ENCODE measurements at regions not wholly inside any gene's neighbourhood (a gene's known extent, or its start where the extent isn't known, plus 50 kb on each side); places are given as distances from the start of the nearest gene placed in this dataset.

DNA sequence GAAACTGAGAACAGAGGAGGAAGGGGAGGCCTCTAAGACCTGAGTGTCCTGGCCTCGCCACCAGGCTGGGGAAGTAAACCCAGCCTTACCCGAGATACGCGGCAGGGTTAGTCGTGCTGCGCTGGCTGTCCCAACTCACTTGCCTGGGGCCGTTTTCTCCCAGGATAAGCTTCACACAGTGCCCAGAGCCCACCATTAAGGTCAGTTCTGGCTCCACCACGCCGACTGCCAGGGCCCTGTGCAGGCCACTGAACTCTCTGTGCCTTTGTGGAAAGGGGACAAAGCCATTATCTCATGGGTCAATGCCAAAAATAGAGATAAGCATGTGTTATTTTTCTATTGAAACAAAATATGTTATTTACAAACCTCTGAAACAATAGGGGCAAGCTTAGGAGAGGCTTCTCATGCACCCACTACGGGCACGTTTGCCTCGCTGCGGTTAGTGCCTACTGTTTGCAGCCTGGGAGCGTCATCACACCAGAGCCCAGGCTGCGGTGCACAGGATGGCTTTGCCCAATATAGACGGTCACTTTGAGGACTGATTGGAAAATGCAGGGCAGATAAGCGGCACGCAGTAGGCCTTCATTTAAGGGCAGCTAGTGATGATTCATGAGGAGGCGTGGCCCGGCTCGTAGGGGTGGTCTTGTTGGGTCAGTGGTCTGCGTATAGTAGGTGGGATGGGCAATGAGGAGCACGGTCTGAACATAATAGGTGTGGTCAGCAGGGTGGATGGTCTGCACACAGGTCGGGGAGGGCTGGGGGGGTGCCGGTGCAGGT, 242.1 kb downstream of the GLI2 start:
- Histone ChIP-seq H3K4me2 (ENCODE audit: low read depth, low read length) (no peak overlapping the region), H2AFZ (ENCODE audit: low read length) (no peak overlapping the region), H3K27me3 (ENCODE audit: control insufficient read depth in 1 of 2, insufficient read depth in 2 of 2, low read length in 2 of 2) (peaks cover 3 to 56% of the 10 kb centered on the region in 2 experiments; a peak in 4 of 5 replicates), H3K9ac (ENCODE audit: insufficient read depth, low read depth, low read length) (no peak overlapping the region), H4K20me1 (ENCODE audit: insufficient read depth, low read length) (no peaks in the 10 kb centered on the region), H3K36me3 (replicated peaks in 1 of 2; ENCODE audit: control insufficient read depth in 1 of 2, insufficient read depth in 2 of 2, low read length in 2 of 2) (no peaks in the 10 kb centered on the region), H3K4me1 (ENCODE audit: insufficient read depth, low read length) (no peaks in the 10 kb centered on the region), H3K9me3 (ENCODE audit: low read length) (no peaks in the 10 kb centered on the region), H3K4me3 (replicated peaks in 1 of 3; ENCODE audit: insufficient read depth in 1 of 3, low read depth in 2 of 3, low read length in 3 of 3) (no peak overlapping the region), H3K27ac (ENCODE audit: extremely low read length, insufficient read depth, low read length) (no peak overlapping the region), H3K79me2 (ENCODE audit: insufficient read depth, low read length) (no peaks in the 10 kb centered on the region)
- WGBS (ENCODE audit: low lambda C conversion rate): 48% methylated on average over 23 of the region's 25 CpGs
- TF ChIP-seq NAIF1 (CRISPR knock-in tag; IDR thresholded peaks at IDR 0.05; ENCODE audit: borderline replicate concordance) (no peak), ZNF83 (CRISPR knock-in tag; IDR thresholded peaks at IDR 0.05; ENCODE audit: borderline replicate concordance) (no peak)
- intact Hi-C loops (cut with micrococcal nuclease; ENCODE audit: unreplicated experiment): no loop called here
- no peak for FAIRE-seq
- ChIA-PET POLR2A (no interaction called here), CTCF (ENCODE audit: low intra/inter-chr PET ratio, low total read pairs) (no interaction called here)
- ATAC-seq: no peak
- in situ Hi-C loops (cut with HindIII; ENCODE audit: extremely low pct_ligation_motif_present, low pct_unique_long_range_greater_than_20kb): no loop called here
- BruUV-seq (replicated peaks): no TSS peak
- DNase-seq (ENCODE audit: low spot score): no peak

DNA sequence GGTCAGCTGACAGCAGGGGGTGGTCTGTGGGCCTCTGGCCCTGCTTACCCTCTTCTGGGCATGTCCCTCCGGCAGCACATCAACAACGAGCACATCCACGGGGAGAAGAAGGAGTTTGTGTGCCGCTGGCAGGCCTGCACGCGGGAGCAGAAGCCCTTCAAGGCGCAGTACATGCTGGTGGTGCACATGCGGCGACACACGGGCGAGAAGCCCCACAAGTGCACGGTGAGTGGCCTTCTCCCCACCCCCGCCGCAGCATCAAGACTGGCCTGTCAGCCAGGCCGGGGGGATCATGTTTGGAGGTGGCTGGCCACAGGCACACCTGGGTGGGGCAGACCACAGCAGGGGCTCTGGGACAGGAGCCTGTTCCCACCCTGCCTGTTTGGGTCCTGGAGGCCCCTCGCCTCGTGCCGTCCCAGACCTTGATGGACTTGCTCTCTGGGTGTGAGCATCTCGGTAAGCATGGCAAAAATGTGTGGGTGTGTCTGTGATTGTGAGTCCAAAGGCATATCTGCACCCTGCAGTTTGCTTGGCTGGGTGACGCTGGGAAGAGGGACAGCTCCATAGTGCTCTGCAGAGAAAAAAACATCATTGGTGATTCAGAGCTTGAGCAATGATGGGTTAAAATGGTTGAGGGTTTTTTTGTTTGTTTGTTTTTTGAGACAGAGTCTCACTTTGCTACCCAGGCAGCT, 242.8 kb downstream of the GLI2 start:
- Histone ChIP-seq H4K20me1 (ENCODE audit: insufficient read depth, low read length) (no peaks in the 10 kb centered on the region), H3K79me2 (ENCODE audit: insufficient read depth, low read length) (no peaks in the 10 kb centered on the region), H3K9me3 (ENCODE audit: low read length) (no peaks in the 10 kb centered on the region), H2AFZ (ENCODE audit: low read length) (no peak overlapping the region), H3K27ac (ENCODE audit: extremely low read length, insufficient read depth, low read length) (no peak overlapping the region), H3K36me3 (replicated peaks in 1 of 2; ENCODE audit: control insufficient read depth in 1 of 2, insufficient read depth in 2 of 2, low read length in 2 of 2) (no peaks in the 10 kb centered on the region), H3K27me3 (ENCODE audit: control insufficient read depth in 1 of 2, insufficient read depth in 2 of 2, low read length in 2 of 2) (peaks cover 2 to 60% of the 10 kb centered on the region in 2 experiments; a peak in 4 of 5 replicates), H3K4me3 (replicated peaks in 1 of 3; ENCODE audit: insufficient read depth in 1 of 3, low read depth in 2 of 3, low read length in 3 of 3) (no peak overlapping the region), H3K4me1 (ENCODE audit: insufficient read depth, low read length) (no peaks in the 10 kb centered on the region), H3K9ac (ENCODE audit: insufficient read depth, low read depth, low read length) (no peak overlapping the region), H3K4me2 (ENCODE audit: low read depth, low read length) (no peak overlapping the region)
- no peak for ATAC-seq
- TF ChIP-seq ZNF230 (CRISPR knock-in tag; IDR thresholded peaks at IDR 0.05) (no peak), NFIB (CRISPR knock-in tag; IDR thresholded peaks at IDR 0.05; ENCODE audit: borderline replicate concordance) (no peak), HCFC1 (IDR thresholded peaks at IDR 0.05; ENCODE audit: low read depth, low read length) (no peak), ZNF264 (CRISPR knock-in tag; IDR thresholded peaks at IDR 0.05) (no peak), ZNF589 (CRISPR knock-in tag; conservative IDR thresholded peaks at IDR 0.05) (no peak), ZBTB7B (CRISPR knock-in tag; IDR thresholded peaks at IDR 0.05) (no peak), ZBTB20 (CRISPR knock-in tag; IDR thresholded peaks at IDR 0.05; ENCODE audit: borderline replicate concordance, low read depth) (no peak), ZBTB7A (CRISPR knock-in tag; IDR thresholded peaks at IDR 0.05) (no peak), PITX1 (CRISPR knock-in tag; IDR thresholded peaks at IDR 0.05) (no peak), ZNF775 (CRISPR knock-in tag; IDR thresholded peaks at IDR 0.05; ENCODE audit: borderline replicate concordance) (no peak), ZNF251 (CRISPR knock-in tag; IDR thresholded peaks at IDR 0.05) (no peak)
- TF ChIP-seq, protein P1, sequence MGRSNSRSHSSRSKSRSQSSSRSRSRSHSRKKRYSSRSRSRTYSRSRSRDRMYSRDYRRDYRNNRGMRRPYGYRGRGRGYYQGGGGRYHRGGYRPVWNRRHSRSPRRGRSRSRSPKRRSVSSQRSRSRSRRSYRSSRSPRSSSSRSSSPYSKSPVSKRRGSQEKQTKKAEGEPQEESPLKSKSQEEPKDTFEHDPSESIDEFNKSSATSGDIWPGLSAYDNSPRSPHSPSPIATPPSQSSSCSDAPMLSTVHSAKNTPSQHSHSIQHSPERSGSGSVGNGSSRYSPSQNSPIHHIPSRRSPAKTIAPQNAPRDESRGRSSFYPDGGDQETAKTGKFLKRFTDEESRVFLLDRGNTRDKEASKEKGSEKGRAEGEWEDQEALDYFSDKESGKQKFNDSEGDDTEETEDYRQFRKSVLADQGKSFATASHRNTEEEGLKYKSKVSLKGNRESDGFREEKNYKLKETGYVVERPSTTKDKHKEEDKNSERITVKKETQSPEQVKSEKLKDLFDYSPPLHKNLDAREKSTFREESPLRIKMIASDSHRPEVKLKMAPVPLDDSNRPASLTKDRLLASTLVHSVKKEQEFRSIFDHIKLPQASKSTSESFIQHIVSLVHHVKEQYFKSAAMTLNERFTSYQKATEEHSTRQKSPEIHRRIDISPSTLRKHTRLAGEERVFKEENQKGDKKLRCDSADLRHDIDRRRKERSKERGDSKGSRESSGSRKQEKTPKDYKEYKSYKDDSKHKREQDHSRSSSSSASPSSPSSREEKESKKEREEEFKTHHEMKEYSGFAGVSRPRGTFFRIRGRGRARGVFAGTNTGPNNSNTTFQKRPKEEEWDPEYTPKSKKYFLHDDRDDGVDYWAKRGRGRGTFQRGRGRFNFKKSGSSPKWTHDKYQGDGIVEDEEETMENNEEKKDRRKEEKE (IDR thresholded peaks at IDR 0.05): no peak
- no peak for FAIRE-seq
- ChIA-PET POLR2A (no interaction called here), CTCF (ENCODE audit: low intra/inter-chr PET ratio, low total read pairs) (no interaction called here)
- no peak for DNase-seq (ENCODE audit: low spot score)
- BruUV-seq (replicated peaks): no TSS peak
- 35% methylated on average over 18 of the region's 20 CpGs for WGBS (ENCODE audit: low lambda C conversion rate)
- in situ Hi-C loops (cut with HindIII; ENCODE audit: extremely low pct_ligation_motif_present, low pct_unique_long_range_greater_than_20kb): no loop called here
- intact Hi-C loops (cut with micrococcal nuclease; ENCODE audit: unreplicated experiment): no loop called here

All from HepG2 (cell line).